Kidney (tissue), 13 donors: ENCODE measurements at regions not wholly inside any gene's neighbourhood (a gene's known extent, or its start where the extent isn't known, plus 50 kb on each side); places are given as distances from the start of the nearest gene placed in this dataset.

ENCODE experiments used
- DNase-seq, 5 donors: peaks; one replicate each; pipeline ENCODE4 v3.0.0-alpha.2; 2013 to 2020
- FAIRE-seq: peaks from 2 replicates; lab custom pipeline; 2012; peaks lifted over from hg19 to GRCh38; lab: Jason Lieb, UNC
- H3K27ac ChIP-seq, 2 donors: one replicate each; pipeline ENCODE4 v1.7.0; 2013; ENCODE audit warnings: low read depth in 2 of 2, low read length in 2 of 2, inconsistent platforms in 1 of 2
- H3K27me3 ChIP-seq: one replicate; pipeline ENCODE4 v1.7.1; 2013; ENCODE audit warnings: low read length, inconsistent platforms; ENCODE audit not compliant: control insufficient read depth, insufficient read depth
- H3K36me3 ChIP-seq, 3 donors: one replicate each; pipeline versions ENCODE4 v1.7.0 to v1.7.1; 2013; ENCODE audit warnings: low read length in 3 of 3, control low read depth in 1 of 3, inconsistent platforms in 1 of 3; ENCODE audit not compliant: insufficient read depth in 3 of 3, control insufficient read depth in 2 of 3
- H3K4me1 ChIP-seq, 3 donors: one replicate each; pipeline versions ENCODE4 v1.7.0 to v1.7.1; 2013; ENCODE audit warnings: low read length in 3 of 3, inconsistent platforms in 1 of 3, low read depth in 1 of 3; ENCODE audit not compliant: control insufficient read depth in 2 of 3, insufficient read depth in 2 of 3
- H3K4me3 ChIP-seq, 3 donors: one replicate each; pipeline versions ENCODE4 v1.7.0 to v1.8.1; 2013; ENCODE audit warnings: low read length in 3 of 3, control low read depth in 1 of 3, inconsistent platforms in 1 of 3
- H3K9ac ChIP-seq, 3 donors: one replicate each; pipeline versions ENCODE4 v1.7.0 to v1.7.1; 2013; ENCODE audit warnings: low read length in 3 of 3, control low read depth in 1 of 3, inconsistent platforms in 1 of 3
- H3K9me3 ChIP-seq, 3 donors: one replicate each; pipeline versions ENCODE4 v1.7.0 to v1.7.1; 2013; ENCODE audit warnings: low read length in 3 of 3, control low read depth in 1 of 3, inconsistent platforms in 1 of 3; ENCODE audit not compliant: control insufficient read depth in 2 of 3, insufficient read depth in 1 of 3
- CTCF ChIP-seq: IDR thresholded peaks from 3 replicates; pipeline ENCODE4 v1.5.1; 2012; ENCODE audit warnings: mild to moderate bottlenecking, moderate library complexity, borderline replicate concordance; ENCODE audit not compliant: insufficient read depth; ENCODE audit errors: extremely low read depth
- intact Hi-C: fragments of 100-400 bp; cut with DNase I; formaldehyde crosslinking; loops from one replicate; pipeline ENCODE4 v1.11.1; 2022
- donor health status: control.
- donor health status: control.
- donor health status: control.
- donor health status: control.
- donor health status: control.
- donor health status: DM: yes; HTN: yes; CAD: no.
- donor health status: Normal renal cell carcinoma (clear cell type).

GRCh38 chr20:21632735-21633053 is 72.8 kb upstream of the PAX1 start:
- DNase-seq (no peak), FAIRE-seq (no peak)
- intact Hi-C loops, result no loop called here
- Histone ChIP-seq H3K4me3 (no peak overlapping the region), H3K27me3 (no peaks in the 10 kb centered on the region), H3K4me1 (no peaks in the 10 kb centered on the region), H3K9me3 (no peaks in the 10 kb centered on the region), H3K27ac (no peak overlapping the region), H3K9ac (no peak overlapping the region), H3K36me3 (no peaks in the 10 kb centered on the region)
- TF ChIP-seq CTCF, result no peak

DNA sequence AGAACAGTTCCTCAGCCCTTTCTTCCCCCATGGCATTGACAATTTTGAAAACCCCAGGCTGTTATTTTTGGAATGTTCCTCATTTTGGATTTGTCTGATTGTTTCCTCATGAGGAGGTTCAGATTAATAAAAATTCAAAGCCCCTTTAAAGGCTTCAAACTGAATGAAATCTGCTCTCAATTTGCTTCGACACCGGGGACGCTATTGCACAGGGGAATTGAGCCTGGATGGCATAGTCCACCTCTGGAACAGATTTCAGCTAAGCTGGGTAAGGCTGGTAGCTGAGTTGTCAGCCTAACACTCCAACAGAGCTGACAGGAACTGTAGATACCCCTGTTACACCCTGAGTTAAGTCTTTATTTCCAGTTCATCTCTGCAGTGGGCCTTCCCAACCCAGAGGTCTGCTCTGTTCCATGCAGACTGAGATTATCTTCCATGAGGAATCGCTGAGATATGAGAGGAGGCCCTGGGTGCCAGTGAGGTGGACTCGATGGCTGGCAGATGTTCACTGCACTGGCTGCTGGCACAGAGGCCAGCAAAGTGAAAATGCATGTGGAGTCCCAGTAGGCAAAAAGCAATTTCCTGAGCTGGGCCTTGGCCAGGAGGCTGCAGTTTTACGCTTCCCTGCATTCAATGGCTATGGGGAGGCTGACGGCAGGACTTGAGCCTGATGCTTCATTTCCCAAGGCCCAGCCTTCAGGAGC is 73.3 kb upstream of the PAX1 start:
- DNase-seq, result no peak
- intact Hi-C loops, result no loop called here
- FAIRE-seq, result no peak
- H3K4me1 ChIP-seq, result no peaks in the 10 kb centered on the region
- no peaks in the 10 kb centered on the region for H3K9me3 ChIP-seq
- H3K9ac ChIP-seq, result no peak overlapping the region
- H3K36me3 ChIP-seq, result no peaks in the 10 kb centered on the region
- no peak overlapping the region for H3K27ac ChIP-seq
- H3K27me3 ChIP-seq, result no peaks in the 10 kb centered on the region
- no peak for TF ChIP-seq CTCF
- H3K4me3 ChIP-seq, result no peak overlapping the region

GRCh38 chr20:21628800-21629199 is 76.7 kb upstream of the PAX1 start:
- no peak overlapping the region for H3K4me3 ChIP-seq
- FAIRE-seq, result no peak
- H3K36me3 ChIP-seq, result no peaks in the 10 kb centered on the region
- intact Hi-C loops, result no loop called here
- no peaks in the 10 kb centered on the region for H3K9me3 ChIP-seq
- H3K27me3 ChIP-seq, result no peaks in the 10 kb centered on the region
- H3K4me1 ChIP-seq, result no peaks in the 10 kb centered on the region
- no peak for TF ChIP-seq CTCF
- no peak overlapping the region for H3K27ac ChIP-seq
- H3K9ac ChIP-seq, result no peak overlapping the region
- DNase-seq, result no peak

GRCh38 chr20:21623781-21624094 is 81.7 kb upstream of the PAX1 start:
- Histone ChIP-seq H3K27ac (no peak overlapping the region), H3K27me3 (no peaks in the 10 kb centered on the region), H3K4me3 (no peak overlapping the region), H3K9me3 (no peaks in the 10 kb centered on the region), H3K36me3 (no peaks in the 10 kb centered on the region), H3K9ac (no peak overlapping the region), H3K4me1 (no peaks in the 10 kb centered on the region)
- FAIRE-seq, result no peak
- intact Hi-C loops, result no loop called here
- TF ChIP-seq CTCF, result no peak
- DNase-seq, result no peak
